Islet precursor cell (in vitro differentiated cells): ENCODE measurements at regions not wholly inside any gene's neighbourhood (a gene's known extent, or its start where the extent isn't known, plus 50 kb on each side); places are given as distances from the start of the nearest gene placed in this dataset.
"Not testable (repeated sequence)": the region's sequence is repeated elsewhere in the genome, so short reads cannot be mapped to it uniquely, and the experiment has no call there.

ENCODE experiments used
- DNase-seq: peaks from one replicate; pipeline ENCODE4 v3.0.0-alpha.2; 2018

DNA sequence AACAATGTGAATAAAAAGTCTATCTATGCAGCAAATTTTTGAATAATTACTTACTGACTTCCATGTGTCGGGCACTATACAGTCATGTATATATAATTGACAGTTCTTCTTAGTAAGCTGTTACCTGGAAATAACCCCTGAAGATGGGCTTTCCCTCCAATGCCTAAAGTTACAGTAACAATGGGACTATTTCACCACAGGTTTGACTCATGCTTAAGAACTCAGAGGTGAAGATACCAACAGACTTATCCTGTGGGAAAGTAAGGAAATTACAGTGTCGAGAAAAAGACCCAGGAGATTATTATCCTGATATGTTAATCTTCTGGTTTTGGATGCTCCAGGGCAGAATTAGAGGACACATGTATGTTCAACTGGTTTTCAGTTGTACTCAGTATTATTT lies 601.5 kb upstream of the SOX9 start:
- no peak for DNase-seq

DNA sequence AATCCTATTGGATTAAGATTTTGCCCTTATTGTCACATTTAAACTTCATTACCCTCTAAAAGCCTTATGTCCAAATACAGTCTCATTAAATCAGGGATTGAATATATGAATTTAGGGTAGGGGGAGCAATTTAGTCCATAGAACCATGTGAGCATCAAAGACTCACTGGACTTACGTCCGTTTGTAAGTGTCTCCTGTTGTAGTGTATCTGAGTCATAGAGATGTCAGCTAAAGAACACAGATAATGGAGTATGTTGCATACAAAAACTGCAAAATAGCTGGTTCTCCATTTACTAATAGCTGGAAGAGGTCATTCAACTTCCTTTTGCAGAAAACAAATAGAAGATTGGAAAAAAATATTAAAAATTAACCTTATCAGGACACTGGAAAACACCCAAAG lies 599.1 kb upstream of the SOX9 start:
- no peak for DNase-seq

DNA sequence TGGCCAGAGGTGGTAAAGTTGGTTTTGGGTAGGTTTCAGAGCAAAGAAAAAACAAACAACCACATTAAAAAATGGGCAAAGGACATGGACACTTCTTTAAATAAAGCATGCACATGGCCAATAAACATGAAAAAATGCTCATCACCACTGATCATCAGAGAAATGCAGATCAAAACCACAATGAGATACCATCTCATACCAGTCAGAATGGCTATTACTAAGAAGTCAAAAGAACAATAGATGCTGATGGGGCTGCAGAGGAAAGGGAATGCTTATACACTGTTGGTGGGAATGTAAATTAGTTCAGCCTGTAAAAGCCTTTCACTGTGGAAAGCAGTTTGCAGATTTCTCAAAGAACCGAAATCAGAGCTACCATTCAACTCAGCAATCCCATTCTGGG lies 598.4 kb upstream of the SOX9 start:
- no peak for DNase-seq

DNA sequence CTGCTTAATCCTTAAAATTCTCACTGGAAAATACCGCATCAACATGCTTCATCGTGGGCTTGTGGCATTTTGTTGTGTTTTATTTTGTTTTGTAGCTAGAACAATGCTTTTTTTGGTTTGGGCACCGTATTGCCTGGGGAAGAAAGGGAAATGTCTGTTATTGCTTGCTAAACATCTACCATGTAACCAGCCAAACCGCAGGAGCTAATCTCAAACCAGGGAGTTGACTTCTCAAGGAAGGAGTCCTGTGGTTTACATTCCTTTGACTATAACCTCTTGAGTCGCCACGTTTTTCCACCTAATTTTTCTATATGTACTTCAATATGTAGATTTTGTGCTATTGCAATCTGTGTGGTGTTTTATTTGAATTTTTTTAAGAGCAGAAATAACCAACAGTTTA lies 593.5 kb upstream of the SOX9 start:
- DNase-seq = no peak

DNA sequence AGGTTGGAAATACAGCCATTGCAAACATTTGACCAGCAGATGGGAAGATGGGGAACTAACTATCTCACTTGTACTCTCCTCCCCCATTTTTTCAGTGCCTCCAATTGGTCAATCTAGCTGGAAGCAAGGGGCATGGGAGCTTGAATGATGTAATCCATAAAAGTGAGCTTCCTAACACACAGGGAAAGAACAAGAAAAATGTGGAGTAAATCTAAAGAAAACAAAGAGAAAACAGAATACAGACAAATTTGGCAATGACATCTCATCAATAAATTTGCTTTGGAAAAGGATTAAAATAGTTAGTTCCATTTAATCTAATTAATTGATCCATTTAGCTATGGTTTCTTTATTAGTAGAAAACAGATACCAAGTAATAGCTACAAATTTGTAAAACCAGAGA lies 592.6 kb upstream of the SOX9 start:
- no peak for DNase-seq

DNA sequence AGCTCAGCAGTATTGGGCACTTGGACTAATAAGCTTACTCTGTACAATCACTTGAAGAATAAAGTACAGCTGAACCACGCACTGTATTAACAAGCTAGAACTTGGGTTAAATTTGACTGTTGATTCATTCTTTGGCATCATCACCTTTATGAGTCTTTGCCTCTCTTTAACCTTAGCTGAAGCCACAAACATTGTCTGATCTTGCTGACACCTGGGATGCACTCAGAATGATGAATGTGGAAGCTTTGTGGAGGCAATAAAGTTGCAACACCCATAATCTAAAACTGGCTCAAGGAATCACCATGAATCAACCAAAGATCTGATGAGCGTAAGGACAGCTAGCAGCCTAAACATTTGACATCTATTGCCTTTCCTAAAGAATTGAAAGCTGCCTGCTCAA lies 590.6 kb upstream of the SOX9 start:
- DNase-seq = no peak

DNA sequence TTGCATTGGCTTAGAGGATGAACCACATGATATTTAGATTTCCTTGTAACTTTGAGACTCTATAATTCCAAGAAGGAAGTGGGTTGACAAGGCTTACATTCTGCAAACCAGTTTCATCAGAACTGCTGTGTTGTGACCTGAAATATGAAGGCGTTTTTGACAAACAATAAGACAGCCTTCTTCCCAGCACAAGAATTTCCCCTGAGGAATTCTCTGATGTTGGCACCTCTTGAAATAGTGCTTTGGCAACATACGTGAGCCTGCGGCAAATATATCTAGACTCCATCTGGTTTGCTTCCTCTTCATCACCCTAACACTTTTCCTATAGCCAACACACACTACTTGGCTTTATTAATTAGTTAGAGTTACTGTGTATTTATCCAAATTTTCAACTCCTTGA lies 585.5 kb upstream of the SOX9 start:
- no peak for DNase-seq

DNA sequence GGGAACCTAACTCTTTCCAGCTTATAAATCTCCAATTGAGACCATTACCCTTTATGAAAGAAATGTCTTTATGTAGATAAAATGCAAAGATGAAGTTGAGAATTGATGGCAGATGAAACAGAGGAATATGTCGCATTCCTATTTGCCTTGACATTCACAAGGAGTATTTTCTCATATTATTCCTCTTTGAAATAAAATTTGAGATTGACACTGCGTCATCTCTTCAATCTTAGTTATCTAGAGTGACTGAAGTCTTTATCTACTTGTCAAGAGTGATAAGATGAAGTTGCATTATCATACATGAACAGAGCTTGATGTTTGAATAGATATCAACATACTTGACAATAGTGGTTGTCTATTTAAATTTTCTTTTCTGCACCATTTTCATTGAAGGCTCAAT lies 574.4 kb upstream of the SOX9 start:
- no peak for DNase-seq

DNA sequence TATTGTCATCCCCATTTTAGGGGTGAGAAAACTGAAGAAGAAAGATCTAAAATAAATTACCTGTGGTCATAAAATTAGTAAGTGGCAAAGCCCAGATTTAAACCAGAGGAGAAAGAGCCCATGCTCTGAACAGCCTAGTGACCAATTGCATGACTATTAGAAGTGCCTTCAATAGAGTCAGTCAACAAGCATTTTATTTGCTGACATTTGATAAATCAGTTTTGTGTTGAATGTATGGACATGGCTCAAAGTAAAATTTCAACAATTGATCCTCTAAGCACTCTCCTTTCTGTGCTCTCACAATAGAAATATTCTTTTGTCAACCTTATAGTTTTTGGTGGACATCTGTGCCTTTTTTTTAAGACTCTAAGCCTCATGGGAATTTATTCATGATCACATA lies 572.9 kb upstream of the SOX9 start:
- no peak for DNase-seq

DNA sequence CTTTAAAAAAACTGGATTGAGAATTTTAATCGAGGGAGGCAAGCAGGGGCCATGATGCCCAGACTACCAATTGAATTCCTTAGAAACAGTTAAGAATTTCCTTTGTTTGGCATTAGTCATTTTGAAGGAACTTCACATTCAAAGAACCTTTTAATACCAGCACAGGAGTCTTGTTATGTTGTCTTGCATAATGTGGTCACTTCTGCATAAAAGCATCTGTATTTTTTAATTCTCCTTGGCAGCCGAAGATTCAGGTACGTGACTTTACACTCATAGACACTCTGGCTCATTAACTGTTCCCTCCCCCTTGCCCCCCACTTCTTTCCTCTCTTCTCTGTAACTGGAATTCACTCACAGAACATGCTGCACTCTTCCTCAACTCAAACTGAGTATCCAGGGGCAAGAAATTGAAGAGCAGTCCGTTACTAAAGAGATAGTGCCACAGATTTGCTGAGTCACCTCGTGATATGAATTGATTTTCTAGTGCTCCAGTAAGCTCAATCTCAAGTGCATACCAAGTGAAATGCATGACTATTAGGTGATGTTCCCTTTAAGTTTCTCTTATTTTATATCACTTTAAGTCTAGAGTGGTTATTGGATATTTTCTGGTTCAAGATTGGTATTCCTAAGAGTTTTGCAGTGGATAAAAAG lies 572.2 kb upstream of the SOX9 start:
- no peak for DNase-seq

DNA sequence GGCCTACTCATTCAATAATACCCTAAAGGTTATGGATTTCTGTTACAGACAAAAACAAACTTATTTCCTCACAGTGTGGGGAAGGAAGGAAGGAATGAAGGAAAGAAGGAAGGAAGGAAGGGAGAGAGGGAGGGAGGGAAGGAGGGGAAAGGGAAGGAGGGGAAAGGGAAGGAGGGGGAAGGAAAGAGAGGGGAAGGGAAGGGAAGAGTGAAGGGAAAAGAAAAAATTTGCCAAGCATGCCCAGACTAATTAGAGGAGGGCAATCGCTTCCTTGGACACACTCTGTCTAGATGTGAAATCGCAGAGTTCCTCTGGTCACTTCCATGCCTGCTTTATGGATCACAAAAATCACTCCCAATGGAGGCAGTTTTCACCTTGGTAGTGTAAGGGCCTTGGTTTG lies 570.1 kb upstream of the SOX9 start:
- DNase-seq = no peak

DNA sequence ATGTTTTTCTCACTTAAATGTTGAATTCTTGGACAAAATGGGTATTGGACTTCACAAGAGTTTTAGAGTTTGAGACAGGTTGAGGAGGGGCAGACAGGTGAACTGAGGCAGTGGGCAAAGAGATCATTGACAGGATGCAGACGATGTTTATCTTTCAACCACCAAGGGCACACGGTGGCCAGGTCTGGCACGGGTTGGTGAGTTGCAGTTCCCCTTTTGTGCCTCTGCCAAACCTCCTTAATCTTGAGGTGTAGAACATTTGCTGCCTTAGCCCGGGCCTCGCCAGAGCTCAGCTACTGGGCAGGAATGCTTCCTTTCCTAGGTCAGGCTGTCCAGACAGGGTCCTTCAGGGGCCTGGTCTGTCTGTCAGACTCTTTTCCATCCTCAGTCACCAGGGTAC lies 567.4 kb upstream of the SOX9 start:
- no peak for DNase-seq

DNA sequence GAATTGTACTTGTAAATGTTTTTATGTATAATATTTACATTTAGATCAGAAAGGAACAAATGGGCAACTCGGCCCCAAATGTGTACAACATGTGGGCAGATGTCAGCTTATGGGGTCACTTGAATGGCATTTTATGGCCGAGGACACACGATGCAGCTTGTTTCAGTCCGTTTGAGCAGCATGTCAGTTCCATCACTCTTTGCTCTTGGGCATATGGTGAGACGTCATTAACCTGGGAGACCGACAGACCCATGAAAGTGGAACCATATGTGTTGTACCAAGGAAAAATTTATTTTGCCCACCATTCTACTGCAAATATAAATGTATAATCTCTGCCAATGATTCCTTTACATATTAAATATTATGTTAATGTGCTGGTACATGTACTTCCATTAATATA lies 561.9 kb upstream of the SOX9 start:
- no peak for DNase-seq

DNA sequence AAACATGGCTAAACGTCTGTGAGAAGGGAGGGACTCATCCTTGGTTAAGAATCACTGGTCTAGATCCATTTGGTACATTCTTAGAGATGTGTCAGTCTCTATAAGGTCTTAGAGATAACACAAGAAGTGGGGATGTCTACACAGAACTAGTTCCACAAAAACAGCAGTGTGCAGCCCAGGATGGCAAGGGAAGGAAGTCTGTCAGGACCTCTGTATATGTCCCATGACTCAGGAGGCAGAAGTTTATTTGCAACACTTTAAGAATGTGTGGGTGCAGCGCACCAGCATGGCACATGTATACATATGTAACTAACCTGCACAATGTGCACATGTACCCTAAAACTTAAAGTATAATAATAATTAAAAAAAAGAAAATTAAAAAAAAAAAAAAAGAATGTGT lies 548.5 kb upstream of the SOX9 start:
- no peak for DNase-seq

DNA sequence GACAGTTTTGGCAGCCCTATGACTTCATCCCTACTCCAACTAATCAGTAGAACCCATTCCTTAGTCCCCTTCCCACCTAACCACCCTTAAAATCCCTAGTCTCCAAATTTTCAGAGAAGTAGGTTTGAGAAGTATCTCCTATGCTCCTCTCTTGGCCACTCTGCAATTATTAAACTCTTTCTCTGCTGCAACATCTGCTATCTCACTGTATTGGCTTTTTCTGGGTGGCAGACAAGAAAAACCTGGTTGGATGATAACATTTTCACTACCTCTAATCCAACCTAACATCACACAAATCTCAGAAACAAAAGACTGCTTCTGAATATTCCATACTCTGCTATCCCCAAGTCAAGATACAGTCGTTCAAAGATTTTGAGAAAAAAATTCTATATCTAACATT lies 542.4 kb upstream of the SOX9 start:
- no peak for DNase-seq

DNA sequence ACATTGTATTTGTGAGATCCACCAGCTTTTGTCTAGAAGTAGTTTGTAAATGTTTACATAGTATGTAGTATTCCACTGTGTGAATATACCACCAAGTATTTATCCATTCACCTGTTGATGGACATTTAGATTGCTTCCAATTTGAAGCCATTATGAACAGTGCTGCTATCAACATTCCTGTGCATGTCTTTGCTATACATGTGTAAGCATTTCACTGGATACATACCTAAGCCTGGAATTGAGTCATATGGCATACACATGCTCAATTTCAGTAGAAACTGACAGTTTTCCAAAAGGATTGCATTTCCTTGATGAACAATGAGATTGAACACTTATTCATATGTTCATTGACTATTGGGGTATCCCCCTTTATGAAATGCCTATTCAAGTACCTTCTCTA lies 540.6 kb upstream of the SOX9 start:
- DNase-seq = no peak

DNA sequence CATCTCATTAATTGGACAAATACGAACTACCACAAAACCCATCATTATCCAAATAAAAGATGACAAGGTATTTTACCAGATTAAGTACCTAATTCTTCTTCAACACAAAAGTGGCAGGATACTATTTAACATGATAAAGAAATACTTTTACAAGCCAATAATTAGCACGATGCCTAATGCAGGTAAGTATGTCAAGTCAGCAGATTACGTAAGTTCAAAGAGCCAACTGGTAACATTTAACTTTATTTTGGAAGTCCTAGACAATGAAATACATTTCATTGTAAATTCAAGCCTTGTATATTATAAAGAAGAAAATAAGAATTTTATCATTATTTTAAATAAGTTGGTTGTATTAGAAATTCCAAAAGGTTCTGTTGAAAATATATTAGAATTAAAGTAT lies 535.3 kb upstream of the SOX9 start:
- DNase-seq = no peak

DNA sequence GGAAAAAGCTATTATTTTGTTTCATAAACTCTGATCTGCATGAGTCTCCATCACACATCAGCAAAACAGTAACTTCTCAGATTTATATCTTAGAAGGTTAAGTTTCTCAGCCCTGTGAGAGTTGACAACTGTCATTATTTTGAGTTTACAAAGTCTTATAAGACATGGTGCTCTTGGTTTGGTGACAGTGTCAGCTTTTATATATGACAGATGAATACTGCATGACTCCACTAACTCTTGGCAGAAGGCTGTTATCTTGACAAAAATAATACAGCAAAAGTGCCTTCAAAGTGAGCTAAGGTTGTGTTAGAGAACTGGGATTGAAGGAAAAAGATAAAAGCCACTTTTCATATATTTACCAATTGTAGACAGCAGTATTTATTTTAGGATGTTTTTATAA lies 528.4 kb upstream of the SOX9 start:
- DNase-seq = no peak

DNA sequence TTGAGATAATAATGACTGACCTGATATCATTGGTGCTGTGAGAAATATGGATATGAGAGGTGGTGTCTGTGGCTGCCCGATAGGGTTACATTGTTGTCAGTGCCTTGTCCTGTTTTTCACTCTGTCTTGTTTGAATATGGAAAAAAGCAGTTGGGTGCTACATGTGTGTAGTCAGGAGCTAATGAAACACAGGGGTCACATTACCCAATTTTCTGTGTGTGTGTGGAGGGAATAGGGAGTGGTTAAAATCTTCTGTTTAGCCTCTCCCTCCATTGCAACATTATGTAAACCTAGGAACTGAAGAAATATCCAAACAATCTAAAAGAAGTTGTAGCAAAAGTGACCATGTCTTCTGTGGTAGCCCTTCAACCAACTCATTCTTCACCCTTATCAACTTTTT lies 527.7 kb upstream of the SOX9 start:
- DNase-seq = no peak

DNA sequence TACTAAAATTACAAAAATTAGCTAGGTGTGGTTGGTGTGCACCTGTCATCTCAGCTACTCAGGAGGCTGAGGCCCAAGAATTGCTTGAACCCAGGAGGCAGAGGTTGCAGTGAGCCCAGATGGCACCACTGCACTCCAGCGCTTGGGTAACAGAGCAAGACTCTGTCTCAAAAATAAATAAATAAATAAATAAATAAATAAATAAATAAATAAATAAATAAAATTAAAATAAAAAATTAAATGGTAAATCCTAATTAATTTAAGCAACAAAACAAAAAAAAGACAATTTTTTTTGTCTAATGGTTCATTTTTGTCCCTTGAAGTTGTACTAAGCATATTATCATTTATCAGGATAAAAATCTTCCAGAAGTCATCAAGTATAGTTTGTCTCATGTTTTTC lies 521.2 kb upstream of the SOX9 start:
- DNase-seq = not testable (repeated sequence)

DNA sequence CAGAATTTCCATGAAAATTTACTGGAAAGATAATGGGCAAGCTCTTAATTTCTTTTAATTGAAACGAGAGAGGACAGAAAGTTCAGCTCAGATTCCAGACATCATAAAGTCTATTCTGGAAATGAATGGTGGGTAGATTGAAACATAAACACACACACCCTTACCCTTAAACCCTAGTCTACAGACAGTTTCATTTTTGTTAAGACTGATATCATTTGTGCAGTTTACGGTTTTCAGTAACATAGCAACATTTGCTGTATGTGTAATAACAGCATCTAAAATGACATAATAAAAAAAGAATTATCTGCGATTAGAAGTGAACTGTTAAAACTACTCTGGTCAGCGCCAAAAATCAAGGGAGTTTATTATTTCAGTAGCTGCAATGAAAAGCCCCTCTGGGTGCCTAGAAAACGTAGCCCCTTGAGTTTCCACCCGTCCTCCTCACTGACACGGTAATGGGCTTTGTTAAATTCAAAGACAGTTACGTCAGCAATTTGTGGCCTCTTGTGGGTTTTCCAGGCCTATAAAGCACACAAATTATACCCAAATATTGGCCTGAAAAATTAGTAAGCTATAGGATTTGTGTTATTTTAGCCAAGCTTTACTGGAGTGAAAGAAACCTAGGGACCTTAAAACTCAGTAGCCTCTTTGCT lies 520.6 kb upstream of the SOX9 start:
- no peak for DNase-seq

DNA sequence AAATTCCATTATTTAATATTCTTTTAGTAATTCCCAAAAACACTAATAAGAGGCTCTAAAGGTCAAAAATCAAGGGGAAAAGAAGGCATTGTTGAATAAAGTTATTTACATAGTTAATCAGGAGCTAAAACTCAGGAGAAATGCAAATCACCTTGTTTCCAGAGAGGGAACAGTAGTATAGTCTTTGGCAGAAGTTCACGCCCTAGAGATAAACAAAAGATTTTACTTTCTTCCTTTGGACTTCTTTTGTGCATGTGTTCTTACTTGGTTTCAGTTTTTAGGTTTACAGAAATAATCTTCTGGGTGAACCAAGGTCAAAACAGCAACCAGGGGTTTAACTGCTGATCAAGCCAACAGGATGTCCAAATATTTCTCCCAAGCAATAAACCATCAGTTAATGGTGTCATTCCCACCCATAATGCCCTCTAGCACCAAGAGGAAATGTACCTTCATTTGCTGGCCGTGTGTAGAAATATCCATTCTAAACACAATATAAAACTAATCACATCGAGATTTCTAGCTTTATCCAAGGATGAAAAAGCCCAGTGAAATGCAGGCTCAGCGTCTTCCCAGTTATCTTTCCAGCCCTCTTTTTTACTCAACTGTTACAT lies 518.8 kb upstream of the SOX9 start:
- no peak for DNase-seq

DNA sequence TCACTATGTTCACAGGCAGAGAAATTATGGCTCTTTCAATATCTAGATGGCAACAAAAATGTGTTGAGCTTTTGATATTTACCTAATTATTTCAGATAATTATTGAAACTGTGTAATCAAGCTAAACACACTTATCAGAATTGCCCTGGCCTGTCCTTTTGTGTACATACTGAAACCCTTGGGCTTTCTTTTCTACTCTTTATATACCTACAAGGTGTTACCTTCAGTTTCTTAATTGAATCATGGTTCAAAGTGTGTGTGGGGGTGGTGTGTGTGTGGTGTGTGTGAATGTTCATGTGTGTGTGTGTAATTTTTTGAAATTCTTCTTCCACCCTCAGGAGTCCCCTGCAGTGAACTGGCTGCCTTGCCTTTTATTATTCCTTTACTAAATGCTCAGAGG lies 506.8 kb upstream of the SOX9 start:
- DNase-seq = no peak

DNA sequence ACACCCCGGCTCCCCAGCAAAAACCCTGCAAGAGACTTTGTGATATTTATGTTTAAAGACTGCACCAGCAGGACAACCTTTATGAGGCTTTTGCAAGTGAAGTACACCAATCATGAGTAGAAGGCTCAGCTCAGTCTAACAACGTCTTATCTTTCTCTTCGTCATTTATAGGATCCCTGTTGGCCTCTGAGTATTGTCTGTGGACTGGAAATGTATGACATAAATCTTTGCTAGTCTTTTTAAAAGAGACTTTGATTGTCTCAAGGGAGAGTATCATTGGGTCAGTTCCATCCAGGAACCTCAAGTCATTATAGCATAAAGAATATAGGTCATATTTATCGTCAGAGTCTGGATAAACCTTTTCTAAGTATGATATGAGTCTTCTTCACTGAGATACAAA lies 505.0 kb upstream of the SOX9 start:
- no peak for DNase-seq

DNA sequence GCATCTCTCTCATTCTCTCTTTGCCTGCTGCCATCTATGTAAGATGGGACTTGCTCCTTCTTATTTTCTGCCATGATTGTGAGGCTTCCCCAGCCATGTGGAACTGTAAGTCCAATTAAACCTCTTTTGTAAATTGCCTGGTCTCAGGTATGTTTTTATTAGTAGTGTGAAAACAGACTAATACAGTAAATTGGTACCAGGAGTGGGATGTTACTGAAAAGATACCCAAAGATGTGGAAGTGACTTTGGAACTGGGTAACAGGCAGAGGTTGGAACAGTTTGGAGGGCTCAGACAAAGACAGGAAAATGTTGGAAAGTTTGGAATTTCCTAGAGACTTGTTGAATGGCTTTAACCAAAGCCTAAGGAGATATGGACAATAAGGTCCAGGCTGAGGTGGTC lies 503.1 kb upstream of the SOX9 start:
- DNase-seq = not testable (repeated sequence)
